ENCODE measurements at regions not wholly inside any gene's neighbourhood (a gene's known extent, or its start where the extent isn't known, plus 50 kb on each side); places are given as distances from the start of the nearest gene placed in this dataset.

DNA sequence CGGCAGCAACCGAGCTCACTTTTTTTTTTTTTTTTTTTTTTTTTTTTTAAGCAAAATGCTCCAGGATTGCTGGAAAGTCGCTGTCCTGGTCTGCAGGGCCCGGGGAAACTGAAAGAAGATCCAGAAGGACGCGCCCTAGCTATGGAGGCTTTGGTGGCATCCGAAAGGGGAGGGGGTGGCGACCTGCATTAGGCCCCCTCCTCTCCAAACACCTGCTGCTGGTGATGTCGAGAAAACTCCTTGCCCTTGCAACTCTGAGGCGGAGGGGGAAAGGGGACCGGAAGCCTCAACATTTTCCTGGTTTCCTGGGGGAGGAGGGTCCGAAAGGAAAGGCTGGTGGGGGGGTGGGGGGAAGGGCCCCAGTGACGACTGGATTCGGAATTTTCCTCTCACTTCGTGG, 421.1 kb downstream of the VRK1 start:
- Histone ChIP-seq H3K4me3 (replicated peaks in 1 of 3; ENCODE audit: insufficient read depth in 1 of 3, low read depth in 2 of 3, low read length in 3 of 3) (no peak overlapping the region), H3K9me3 (ENCODE audit: low read length) (no peaks in the 10 kb centered on the region), H3K27me3 (ENCODE audit: control insufficient read depth in 1 of 2, insufficient read depth in 2 of 2, low read length in 2 of 2) (peaks cover 0 to 22% of the 10 kb centered on the region in 2 experiments; a peak in 2 of 5 replicates), H3K36me3 (replicated peaks in 1 of 2; ENCODE audit: control insufficient read depth in 1 of 2, insufficient read depth in 2 of 2, low read length in 2 of 2) (no peaks in the 10 kb centered on the region), H3K4me2 (ENCODE audit: low read depth, low read length) (no peak overlapping the region), H2AFZ (ENCODE audit: low read length) (no peak overlapping the region), H3K9ac (ENCODE audit: insufficient read depth, low read depth, low read length) (no peak overlapping the region), H3K4me1 (ENCODE audit: insufficient read depth, low read length) (no peaks in the 10 kb centered on the region), H4K20me1 (ENCODE audit: insufficient read depth, low read length) (no peaks in the 10 kb centered on the region), H3K79me2 (ENCODE audit: insufficient read depth, low read length) (no peaks in the 10 kb centered on the region), H3K27ac (ENCODE audit: extremely low read length, insufficient read depth, low read length) (no peak overlapping the region)
- intact Hi-C loops (cut with micrococcal nuclease; ENCODE audit: unreplicated experiment) (no loop called here), in situ Hi-C loops (cut with HindIII; ENCODE audit: extremely low pct_ligation_motif_present, low pct_unique_long_range_greater_than_20kb) (no loop called here)
- TF ChIP-seq NFE2 (CRISPR knock-in tag; IDR thresholded peaks at IDR 0.05) = no peak
- TF ChIP-seq RARA (CRISPR knock-in tag; IDR thresholded peaks at IDR 0.05) = no peak
- TF ChIP-seq YEATS2 (CRISPR knock-in tag; IDR thresholded peaks at IDR 0.05; ENCODE audit: borderline replicate concordance) = no peak
- TF ChIP-seq, protein P1, sequence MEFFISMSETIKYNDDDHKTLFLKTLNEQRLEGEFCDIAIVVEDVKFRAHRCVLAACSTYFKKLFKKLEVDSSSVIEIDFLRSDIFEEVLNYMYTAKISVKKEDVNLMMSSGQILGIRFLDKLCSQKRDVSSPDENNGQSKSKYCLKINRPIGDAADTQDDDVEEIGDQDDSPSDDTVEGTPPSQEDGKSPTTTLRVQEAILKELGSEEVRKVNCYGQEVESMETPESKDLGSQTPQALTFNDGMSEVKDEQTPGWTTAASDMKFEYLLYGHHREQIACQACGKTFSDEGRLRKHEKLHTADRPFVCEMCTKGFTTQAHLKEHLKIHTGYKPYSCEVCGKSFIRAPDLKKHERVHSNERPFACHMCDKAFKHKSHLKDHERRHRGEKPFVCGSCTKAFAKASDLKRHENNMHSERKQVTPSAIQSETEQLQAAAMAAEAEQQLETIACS (CRISPR knock-in tag; IDR thresholded peaks at IDR 0.05) = no peak
- TF ChIP-seq HIVEP1 (CRISPR knock-in tag; IDR thresholded peaks at IDR 0.05) = no peak
- no peak for TF ChIP-seq SRF (IDR thresholded peaks at IDR 0.05; ENCODE audit: low read depth, low read length)
- TF ChIP-seq ZNF773 (CRISPR knock-in tag; IDR thresholded peaks at IDR 0.05; ENCODE audit: borderline replicate concordance) = no peak
- TF ChIP-seq ZNF30 (CRISPR knock-in tag; IDR thresholded peaks at IDR 0.05) = no peak
- ATAC-seq = no peak
- no peak for DNase-seq (ENCODE audit: low spot score)
- CTCF ChIA-PET (ENCODE audit: low intra/inter-chr PET ratio, low total read pairs) = no interaction called here
- BruUV-seq (replicated peaks) = no TSS peak
- FAIRE-seq = no peak
- POLR2A ChIA-PET = interaction anchor here (0.6 kb wide), 1 partner anchor 38 kb away, joined by 3 read pairs; no protein-coding TSS in a partner anchor
- WGBS (ENCODE audit: low lambda C conversion rate) = 34% methylated on average over 15 of the region's 15 CpGs

All from HepG2 (cell line).